ENCODE measurements at regions not wholly inside any gene's neighbourhood (a gene's known extent, or its start where the extent isn't known, plus 50 kb on each side); places are given as distances from the start of the nearest gene placed in this dataset.

DNA sequence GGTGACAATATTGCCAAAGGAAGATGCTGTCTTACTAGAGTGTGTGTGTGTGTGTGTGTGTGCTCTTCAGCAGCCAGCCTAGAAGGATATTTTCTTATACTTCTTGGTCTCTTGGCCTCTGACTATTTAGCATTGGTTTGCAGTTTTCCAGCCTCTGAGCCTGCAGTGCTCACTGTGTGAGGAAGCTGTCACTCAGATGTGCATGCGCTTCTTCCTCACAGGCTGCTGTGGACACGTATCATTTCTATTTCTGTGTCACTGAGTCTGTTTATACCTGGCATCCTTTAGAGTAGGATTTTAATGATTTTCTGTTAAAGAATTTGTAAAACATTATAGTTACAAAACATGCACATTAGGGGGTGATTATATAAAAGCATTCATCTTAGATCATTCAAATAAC, 83.3 kb downstream of the ALDH8A1 start:
- no peak for DNase-seq (ENCODE audit: low read depth)

DNA sequence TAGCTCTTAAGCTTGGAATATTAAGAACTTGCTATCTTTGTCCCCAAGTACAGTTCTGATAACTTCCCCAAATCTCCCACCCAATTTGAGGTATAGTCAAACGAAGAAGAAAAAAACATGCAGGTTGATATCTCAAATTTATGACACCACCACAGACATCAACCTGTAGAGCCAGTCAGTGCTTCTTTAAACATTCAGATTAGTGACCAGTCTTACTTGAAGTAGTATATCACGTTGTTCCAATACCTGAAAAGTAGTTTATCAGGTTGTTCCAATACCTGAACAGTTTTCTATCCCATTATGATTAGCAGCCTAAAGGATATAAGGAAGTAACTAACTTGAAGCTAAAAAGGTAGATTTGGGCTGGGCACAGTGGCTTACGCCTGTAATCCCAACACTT, 85.3 kb downstream of the ALDH8A1 start:
- no peak for DNase-seq (ENCODE audit: low read depth)

DNA sequence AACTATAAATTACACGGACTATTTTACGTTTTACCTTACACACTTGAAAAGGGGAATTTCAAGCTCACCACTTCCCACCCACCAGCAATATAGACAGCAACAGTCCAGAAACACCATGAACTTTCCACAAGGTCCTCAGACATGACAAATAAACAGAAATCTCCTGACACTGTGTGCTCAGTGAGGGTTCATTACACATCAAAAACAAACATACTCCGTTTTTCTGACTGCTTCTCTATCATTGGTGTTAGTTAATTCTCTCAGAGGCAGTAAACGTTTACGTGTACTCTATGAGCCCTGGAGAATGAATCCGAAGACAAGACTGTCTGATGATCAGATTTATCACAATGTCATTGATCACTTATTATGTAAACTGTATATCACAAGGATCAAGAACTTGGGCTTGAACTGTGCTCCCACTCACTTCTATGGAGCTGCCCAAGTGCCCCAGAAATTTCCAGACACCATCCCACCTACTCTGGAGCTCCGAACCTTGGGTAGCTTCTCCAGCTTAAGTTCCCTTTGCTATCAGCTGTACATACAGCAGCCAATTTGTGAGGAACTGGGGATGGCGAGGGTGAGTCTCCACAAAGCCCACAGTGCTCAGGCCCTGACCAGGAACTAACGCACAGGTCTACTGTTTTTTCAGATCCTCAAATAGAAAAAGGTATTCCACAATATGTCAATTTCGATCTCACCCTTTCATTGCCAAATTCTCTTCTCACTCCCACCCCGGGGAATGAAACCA, 86.0 kb downstream of the ALDH8A1 start:
- no peak for DNase-seq (ENCODE audit: low read depth)

DNA sequence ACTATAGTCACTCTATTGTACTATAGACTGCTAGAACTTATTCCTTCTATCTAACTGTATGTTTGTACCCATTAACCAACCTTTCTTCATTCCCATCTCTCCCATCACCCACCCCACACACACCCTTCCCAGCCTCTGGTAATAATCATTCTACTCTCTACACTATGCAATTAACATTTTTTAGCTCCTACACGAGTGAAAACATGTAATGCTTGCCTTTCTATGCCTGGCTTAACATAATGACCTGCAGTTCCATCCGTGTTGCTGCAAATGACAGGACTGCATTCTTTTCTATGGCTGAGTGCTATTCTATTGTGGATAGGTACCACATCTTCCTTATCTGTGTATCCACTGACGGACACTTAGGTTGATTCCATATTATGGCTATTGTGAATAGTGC, 95.5 kb downstream of the ALDH8A1 start:
- DNase-seq (ENCODE audit: low read depth): no peak

DNA sequence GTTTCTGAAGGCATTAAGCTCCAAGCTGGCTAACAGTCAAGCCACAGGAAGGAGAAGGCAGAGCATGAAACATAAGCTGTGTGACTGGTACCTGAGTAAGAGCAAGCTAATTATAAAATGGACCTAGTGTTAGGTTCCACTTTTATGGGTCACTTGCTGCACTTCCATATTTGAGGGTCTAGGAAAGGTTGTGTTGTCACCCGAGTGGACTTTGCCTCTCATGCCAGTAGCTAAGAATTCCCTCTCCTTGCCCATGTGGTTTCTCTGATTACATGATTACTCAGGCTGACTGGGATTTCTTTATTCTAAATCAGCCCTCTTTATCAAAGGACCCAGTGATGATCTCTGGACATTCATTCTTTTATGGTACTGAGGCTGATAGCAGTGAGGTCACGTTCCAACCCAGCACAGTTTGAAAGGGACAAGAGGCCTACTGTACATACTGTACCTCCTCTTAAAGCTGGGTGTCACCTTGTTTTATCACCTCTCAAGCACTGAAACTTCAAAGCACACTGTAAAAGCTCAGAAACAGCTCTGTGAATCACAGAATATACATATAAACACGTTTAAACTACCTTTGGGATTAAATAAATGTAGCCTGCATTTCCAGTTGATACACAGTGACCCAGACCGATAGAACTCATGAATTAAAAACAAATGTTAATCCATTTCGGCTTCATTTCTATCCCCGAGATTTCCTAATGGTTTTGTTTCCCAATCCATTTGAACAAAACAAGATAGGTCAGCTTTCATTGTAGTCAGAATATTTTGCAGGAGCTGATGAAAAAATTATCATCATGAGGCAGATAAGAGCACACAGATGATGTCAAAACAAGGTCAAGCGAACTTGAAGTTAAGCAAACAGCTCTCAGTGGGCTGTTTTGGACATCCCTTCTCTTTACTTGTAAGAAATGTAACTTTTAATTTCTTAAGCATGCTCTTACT, 96.5 kb downstream of the ALDH8A1 start:
- no peak for DNase-seq (ENCODE audit: low read depth)

DNA sequence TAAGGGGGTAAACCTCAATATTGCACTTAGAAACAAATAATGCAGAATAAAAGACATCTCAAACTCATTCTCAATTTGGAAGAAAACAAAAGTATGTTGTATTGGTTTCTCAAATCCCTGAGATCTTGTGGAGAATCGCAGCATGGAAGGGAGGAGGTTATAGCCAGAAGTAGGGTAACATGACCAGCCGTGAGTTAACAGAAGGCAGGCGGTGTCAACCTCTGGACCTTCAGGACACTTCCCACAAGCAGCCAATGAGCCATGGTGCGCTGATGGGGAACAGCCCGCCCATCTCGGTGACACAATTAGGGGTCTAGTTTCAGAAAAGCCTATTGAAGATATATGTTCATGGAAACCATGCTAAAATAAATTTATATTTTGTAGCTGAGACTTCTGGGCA, 98.4 kb downstream of the ALDH8A1 start:
- DNase-seq (ENCODE audit: low read depth): no peak

DNA sequence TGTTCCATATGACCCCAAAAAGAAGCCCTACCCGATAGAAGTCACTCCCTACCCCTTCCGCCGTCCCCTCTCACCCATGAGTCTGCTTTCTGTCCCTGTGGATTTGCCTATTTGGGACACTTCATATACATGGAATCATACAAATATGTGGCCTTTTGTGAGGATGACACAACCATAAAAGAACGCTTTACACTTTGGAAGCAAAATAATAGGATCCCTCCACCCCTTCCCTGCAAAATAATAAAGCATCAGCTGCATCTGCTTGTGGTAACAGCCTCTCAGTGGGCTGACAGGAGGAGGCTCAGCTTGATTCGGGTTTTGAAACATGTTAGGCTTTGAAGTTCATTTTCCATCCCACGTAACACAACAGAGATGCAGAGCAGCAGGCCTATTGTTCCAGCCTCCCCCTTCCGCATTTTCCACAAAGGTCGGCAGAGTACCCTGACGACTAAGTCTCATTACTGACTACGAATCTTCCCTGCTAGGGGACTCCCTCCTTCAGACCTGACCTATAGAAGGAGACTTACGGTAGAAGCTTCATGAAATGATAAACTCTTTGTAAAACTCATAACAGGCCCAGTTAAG, 99.1 kb downstream of the ALDH8A1 start:
- DNase-seq (ENCODE audit: low read depth): no peak

DNA sequence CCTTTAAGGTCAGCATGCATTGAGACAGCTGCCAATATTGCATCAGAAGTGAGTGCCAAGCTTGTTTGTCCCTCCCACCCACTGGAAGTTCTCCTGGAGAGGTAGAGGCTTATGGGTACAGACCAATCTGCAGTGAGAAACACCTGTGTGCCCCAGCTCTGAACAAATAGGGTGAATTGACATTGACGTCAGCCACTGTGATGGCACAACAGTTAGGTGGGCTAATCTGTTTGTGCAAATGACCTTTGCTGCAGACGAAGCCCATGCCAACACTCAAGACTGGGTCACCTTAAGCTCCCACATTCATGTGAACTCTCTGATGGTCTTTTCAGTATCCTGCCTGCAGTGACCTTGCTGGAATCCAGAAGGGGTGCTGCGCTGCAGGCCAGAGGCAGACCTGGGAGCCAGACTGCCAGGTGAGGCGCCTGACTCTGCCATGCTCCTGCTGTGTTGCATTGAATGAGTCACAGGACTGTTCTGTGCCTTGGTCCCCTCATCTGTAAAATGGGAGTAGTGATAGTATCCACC, 99.9 kb downstream of the ALDH8A1 start:
- no peak for DNase-seq (ENCODE audit: low read depth)

DNA sequence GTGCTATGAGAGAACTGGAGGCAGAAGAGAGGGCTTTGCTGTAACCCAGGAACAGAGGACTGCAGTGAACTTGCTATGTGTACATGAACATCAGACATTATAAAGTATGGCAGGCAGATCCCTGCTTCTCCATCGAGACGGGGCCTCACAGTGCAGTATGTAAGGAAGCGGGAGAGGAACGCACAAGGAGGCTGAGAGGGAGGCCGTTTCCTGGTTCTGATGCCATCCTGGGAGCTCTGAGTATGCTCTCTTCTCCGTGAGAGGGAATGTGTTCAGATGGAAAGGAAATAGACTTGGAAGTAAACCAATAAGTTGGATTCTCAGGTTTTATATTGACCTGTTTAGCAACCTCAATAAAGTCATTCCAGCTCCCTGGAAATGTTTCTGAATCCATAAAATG, 101.8 kb downstream of the ALDH8A1 start:
- no peak for DNase-seq (ENCODE audit: low read depth)

DNA sequence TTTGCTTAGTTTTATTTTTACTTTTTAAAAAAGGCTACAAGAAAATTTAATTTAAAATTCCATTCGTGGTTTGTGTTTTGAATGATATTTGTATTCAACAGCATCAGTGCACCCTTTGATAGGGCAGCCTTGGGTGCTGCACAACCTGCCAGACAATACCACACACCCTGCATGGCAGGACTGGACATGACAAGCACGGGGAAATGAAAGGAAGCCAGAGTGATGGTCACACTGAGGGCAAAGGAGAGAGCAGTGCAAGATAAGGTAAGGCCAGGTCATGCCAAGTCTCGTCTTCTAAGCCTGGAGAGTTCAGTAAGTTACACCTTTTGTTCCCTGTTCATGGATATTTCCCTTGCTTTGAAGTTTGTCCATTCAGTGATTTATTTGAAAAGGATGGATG, 103.0 kb downstream of the ALDH8A1 start:
- no peak for DNase-seq (ENCODE audit: low read depth)

DNA sequence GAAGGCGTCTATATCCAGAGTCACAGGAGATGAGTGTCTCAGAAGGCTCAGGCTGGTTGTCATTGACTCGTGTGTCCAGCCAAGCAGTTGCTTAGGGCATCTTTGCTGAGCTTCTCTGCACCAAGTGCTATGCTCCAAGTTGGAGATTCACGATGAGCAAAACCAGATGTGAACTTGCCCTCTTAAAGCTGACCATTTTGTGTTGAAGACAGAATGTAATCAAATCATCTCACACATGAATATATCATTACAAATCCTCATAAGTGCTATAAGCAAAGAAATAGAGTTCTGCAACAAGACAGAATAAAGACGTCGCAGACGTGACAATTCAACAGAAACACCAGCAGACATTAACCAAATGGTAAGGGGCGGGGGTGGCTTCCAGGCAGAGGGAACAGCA, 103.9 kb downstream of the ALDH8A1 start:
- no peak for DNase-seq (ENCODE audit: low read depth)

DNA sequence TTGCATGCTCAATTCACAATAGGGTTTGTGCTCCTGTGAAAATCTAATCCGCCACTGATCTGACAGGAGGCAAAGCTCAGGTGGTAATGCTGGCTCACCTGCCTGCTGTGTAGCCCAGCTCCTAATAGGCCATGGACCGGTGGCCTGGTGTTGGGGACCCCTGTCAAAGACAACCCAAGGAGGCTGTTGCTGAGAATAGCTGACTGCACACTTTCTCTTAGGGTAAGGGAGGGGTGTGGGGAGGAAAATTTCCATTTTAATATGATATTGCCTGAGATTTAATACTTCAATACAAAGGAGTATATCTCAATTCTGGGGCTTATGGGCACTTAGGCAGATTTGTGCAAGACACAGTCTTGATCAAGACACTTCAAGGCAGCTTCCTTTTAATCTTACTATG, 105.8 kb downstream of the ALDH8A1 start:
- DNase-seq (ENCODE audit: low read depth): no peak

DNA sequence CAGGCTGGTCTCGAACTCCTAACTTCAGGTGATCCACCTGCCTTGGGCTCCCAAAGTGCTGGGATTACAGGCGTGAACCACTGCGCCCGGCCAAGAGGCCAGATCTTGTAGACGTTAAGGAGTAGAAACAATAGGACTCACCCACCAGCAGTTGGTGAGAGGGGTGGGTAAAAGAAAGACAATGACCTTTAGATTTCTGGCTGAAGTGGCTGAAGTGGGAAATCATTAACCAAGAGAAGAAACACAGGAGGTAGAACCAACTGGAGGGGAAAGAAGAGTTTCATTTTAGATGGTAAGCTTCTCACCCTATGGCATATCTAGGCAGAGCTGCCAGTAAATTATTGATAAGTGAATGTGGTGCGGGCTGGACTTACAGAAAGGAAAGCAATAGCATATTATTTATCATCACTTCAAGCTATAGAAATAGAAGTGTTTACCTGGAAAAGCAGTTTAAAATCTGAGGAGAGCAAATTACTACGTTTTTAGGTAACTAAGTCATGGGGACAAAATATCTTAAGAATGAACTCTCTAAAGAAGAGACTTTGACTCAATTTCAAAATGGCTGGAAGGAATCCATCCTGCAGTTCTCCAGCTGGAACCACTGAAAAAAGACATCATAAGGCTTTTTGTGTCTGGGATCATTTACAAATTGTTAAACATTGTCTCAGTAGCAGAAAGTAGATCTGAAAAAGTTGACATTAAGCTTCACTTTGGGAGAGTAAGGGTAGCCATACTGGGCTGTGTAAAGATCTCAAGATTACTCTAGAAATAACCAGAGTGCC, 109.6 kb downstream of the ALDH8A1 start:
- no peak for DNase-seq (ENCODE audit: low read depth)

DNA sequence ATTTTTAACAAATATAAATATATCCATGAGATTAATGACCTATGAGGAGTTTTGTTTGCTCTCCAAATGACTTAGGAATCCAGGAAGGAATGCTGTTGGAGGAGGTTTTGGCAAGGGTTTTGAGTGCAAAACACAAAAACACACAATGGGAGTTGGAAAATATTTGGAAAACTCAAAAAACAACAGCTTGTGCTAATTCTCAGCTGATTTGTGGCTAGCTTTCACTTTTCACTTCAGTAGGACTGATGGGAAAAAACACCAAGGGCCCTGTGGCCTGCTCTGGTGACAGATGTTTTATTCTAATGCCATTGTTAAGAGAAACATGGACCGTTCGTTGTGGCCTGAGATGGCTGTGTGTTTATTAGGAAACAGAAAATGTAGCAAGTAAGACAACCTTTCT, 113.9 kb downstream of the ALDH8A1 start:
- DNase-seq (ENCODE audit: low read depth): no peak

DNA sequence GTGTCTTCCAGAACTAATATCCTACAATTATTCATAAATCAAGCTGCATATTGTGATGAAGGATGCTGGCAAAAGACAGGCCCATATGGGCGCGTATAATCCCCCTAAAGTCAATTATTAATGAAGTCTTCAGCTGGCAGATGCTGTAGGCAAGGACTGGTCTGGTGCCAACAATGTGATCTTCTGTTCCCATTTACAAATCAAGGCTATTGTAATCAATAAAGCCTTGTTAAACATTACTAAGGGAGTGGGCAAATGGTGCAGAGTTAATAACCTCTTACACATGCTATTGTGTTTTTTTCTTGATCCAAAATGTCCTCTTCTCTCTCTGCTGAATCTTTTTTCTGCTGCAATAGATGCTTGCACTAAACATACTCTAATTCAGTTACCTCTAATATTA, 119.0 kb downstream of the ALDH8A1 start:
- no peak for DNase-seq (ENCODE audit: low read depth)

DNA sequence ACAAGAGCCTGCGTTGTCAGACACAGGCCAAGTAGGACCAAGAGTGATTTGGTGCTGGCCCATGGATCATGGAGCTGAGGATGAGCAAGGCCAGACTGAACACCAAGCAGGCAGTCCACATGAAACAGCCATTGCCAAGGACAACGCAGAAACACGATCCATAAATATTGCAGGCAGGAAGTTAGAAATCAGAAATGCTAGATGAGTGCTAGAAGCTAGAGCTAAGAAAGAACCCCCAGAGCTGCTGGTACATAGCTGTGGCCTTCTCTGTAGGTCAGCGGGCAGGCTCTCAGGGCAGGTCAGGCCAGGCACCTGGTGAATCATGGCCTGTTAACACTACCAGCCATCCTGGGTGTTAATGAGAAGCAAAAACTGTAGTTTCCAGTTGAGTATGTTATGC, 119.7 kb downstream of the ALDH8A1 start:
- no peak for DNase-seq (ENCODE audit: low read depth)

DNA sequence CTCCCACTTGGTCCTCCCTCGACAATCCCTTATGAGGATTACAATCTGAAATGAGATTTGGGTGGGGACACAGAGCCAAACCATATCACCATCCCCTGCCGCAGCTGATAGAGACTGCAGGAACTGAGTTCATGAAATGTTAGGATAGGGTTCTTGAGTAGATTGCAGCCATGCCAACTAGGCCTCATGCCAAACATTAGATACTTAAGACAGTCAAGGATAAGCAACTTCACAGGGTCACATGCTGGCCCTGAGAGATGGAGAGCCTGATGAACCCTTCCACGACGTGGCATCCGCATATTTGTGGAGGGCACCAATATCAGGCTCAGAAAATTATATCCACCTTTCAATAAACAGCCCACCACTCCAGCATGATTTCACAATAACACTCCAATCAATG, 121.3 kb downstream of the ALDH8A1 start:
- DNase-seq (ENCODE audit: low read depth): no peak

DNA sequence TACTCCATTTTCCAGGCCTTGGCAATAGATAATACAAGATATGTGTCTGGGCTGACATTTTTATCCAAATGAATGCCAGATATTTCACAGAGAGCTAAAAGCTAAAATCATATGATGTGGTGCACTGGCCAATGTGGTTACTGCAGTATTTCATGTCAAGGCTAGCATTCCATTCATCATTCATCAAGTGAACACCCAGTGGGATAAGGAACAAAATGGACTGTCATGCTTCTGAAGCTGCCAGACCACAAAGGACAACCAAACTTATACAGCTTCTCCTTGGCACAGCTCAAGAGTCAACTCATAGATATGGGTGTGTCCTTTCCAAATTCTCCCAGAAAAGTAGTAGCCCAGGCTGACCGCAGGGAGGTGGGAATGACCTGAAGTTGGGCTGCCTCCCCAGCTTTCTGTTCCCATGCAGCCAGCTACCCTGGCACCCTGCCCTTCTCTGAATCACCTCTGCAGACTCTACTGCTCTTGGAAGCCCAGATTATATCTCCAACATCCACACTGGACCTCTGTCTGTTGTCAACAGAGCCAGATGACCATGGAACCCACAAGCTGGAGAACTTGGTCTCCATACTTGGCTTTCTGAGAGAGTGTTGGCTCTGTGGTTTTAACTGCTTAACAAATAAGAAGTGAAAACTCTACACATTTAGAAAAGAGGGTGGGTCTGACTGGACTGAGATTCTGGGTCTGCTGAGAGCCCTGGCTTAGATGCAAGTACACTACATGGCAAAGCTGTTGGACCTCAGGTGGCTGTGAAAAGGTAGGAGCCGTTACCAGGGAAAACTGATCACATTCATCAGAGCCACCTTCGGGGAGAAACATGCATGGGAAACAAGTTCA, 122.8 kb downstream of the ALDH8A1 start:
- no peak for DNase-seq (ENCODE audit: low read depth)

DNA sequence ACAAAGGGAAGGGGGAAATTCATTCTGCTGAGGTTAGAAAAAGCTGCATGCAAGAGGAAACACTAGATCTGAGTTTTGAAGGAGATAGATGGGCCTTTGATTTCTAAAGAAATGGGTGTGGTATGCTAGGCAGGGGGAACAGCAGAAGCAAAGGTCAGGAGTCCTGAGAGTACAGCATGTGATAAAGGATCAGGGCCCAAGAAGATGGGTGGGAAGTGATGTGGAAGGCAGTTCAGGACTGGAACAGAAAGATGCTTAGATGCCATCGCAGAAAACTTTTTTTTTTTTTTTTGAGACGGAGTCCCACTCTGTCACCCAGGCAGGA, 126.2 kb downstream of the ALDH8A1 start:
- DNase-seq (ENCODE audit: low read depth): no peak

DNA sequence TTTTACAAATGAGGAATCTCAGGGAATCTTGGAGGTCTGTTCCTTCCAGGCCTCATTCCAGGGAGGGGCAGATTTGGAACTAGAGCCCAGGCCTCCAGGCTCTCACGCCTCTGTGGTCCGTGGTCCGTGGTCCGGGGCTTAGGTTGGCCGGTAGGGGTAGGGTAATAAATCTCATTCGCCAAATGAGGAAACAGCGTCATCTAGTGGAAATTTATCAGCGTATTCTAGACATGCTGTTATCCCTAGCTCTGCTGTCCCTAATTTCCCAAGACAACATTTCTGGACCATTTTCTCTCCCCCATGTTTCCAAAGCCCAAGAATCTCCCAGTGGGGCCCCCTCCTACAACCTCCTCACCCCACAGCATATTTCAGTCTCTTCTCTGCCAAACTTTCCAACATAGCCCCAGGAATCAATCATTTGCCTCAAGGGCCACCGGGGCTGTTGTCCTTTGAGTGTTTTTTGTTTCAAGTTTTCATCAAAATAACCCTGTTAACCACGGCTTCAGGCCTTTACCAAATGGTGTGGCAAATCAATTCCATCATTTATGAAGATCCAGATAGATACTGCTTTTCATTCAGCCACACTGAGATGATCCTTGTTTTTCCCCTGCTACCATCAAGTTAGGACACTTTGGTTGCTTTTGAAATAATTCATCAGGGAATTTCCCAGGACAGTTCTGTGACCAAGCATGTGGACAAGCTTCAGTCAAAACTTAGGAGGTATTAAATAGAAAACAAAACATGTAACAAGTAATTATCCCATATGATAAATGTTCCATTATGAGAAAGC, 126.8 kb downstream of the ALDH8A1 start:
- no peak for DNase-seq (ENCODE audit: low read depth)

Measured in stimulated activated CD8-positive, alpha-beta memory T cell treated with anti-CD3 and anti-CD28 coated beads, Interleukin-15, amount 100 ng/mL, for 1 hour (primary cell).